Astrocyte (in vitro differentiated cells and primary cell): ENCODE measurements at regions not wholly inside any gene's neighbourhood (a gene's known extent, or its start where the extent isn't known, plus 50 kb on each side); places are given as distances from the start of the nearest gene placed in this dataset.

Source experiments
- DNase-seq: peaks from one replicate; pipeline ENCODE4 v3.0.0-alpha.2; 2010; ENCODE audit warnings: low read depth
- FAIRE-seq: peaks from 2 replicates; lab custom pipeline; 2011; peaks lifted over from hg19 to GRCh38; lab: Jason Lieb, UNC
- H2AFZ ChIP-seq: 2 replicates; pipeline ENCODE4 v1.6.0; 2012; ENCODE audit warnings: low read depth, low read length, inconsistent platforms
- H3K27ac ChIP-seq: 2 replicates; pipeline ENCODE4 v1.5.1; 2011; ENCODE audit warnings: low read depth, low read length, inconsistent platforms
- H3K27me3 ChIP-seq: 2 replicates; pipeline ENCODE4 v1.6.0; 2011; ENCODE audit warnings: low read length, inconsistent platforms; ENCODE audit not compliant: insufficient read depth
- H3K36me3 ChIP-seq: 2 replicates; pipeline ENCODE4 v1.5.1; 2011; ENCODE audit warnings: low read length, inconsistent platforms; ENCODE audit not compliant: insufficient read depth
- H3K4me1 ChIP-seq: 2 replicates; pipeline ENCODE4 v1.5.1; 2011; ENCODE audit warnings: low read length, inconsistent platforms; ENCODE audit not compliant: insufficient read depth
- H3K4me2 ChIP-seq: 2 replicates; pipeline ENCODE4 v1.6.0; 2012; ENCODE audit warnings: low read length, inconsistent platforms
- H3K4me3 ChIP-seq: 2 replicates; pipeline ENCODE4 v1.5.1; 2011; ENCODE audit warnings: low read depth, mild to moderate bottlenecking, low read length, inconsistent platforms; ENCODE audit not compliant: insufficient read depth
- H3K79me2 ChIP-seq: 2 replicates; pipeline ENCODE4 v1.6.0; 2012; ENCODE audit warnings: mild to moderate bottlenecking, low read length, inconsistent platforms; ENCODE audit not compliant: insufficient read depth
- H3K9ac ChIP-seq: 2 replicates; pipeline ENCODE4 v1.6.0; 2012; ENCODE audit warnings: mild to moderate bottlenecking, low read length, inconsistent platforms
- H3K9me3 ChIP-seq: 2 replicates; pipeline ENCODE4 v1.5.1; 2012; ENCODE audit warnings: low read depth, mild to moderate bottlenecking, low read length, inconsistent platforms; ENCODE audit not compliant: insufficient read depth
- H4K20me1 ChIP-seq: 2 replicates; pipeline ENCODE4 v1.6.0; 2012; ENCODE audit warnings: low read length, inconsistent platforms; ENCODE audit not compliant: insufficient read depth
- H3K27ac Mint-ChIP-seq: one replicate; pipeline ENCODE4 v1.8.0; 2021; ENCODE audit warnings: mild to moderate bottlenecking, mixed read lengths; ENCODE audit not compliant: unreplicated experiment
- H3K27me3 Mint-ChIP-seq: one replicate; pipeline ENCODE4 v1.8.0; 2021; ENCODE audit warnings: low read depth, mixed read lengths; ENCODE audit not compliant: unreplicated experiment
- H3K36me3 Mint-ChIP-seq: one replicate; pipeline ENCODE4 v1.8.0; 2021; ENCODE audit warnings: low read depth, mixed read lengths; ENCODE audit not compliant: unreplicated experiment
- H3K4me1 Mint-ChIP-seq: one replicate; pipeline ENCODE4 v1.8.0; 2021; ENCODE audit warnings: low read depth, mixed read lengths; ENCODE audit not compliant: unreplicated experiment
- H3K4me3 Mint-ChIP-seq: one replicate; pipeline ENCODE4 v1.8.0; 2021; ENCODE audit warnings: mild to moderate bottlenecking, moderate library complexity, mixed read lengths; ENCODE audit not compliant: unreplicated experiment
- H3K9me3 Mint-ChIP-seq: one replicate; pipeline ENCODE4 v1.8.0; 2021; ENCODE audit warnings: mild to moderate bottlenecking, mixed read lengths; ENCODE audit not compliant: unreplicated experiment
- CTCF ChIP-seq: IDR thresholded peaks from 2 replicates; pipeline ENCODE4 v1.5.1; 2011; ENCODE audit warnings: low read depth, mild to moderate bottlenecking, inconsistent platforms, low read length, moderate library complexity; ENCODE audit not compliant: insufficient read depth
- EZH2 ChIP-seq: IDR thresholded peaks from 2 replicates; pipeline ENCODE4 v1.6.1; 2012; ENCODE audit warnings: mild to moderate bottlenecking, low read length, inconsistent platforms; ENCODE audit not compliant: insufficient read depth

GRCh38 chr12:34357791-34358190 is 335.5 kb downstream of the ALG10 start:
- no peak overlapping the region for H3K27ac Mint-ChIP-seq
- no peak for FAIRE-seq
- DNase-seq = no peak

GRCh38 chr12:34358198-34358597 is 335.9 kb downstream of the ALG10 start:
- H3K9me3 ChIP-seq = peaks cover 13% of the 10 kb centered on the region
- no peak overlapping the region for H3K27ac Mint-ChIP-seq
- DNase-seq (no peak), FAIRE-seq (no peak)
- no peak overlapping the region for H3K4me2 ChIP-seq
- H4K20me1 ChIP-seq = no peaks in the 10 kb centered on the region
- no peaks in the 10 kb centered on the region for H3K27me3 Mint-ChIP-seq
- H3K27ac ChIP-seq = no peak overlapping the region
- no peak overlapping the region for H2AFZ ChIP-seq
- H3K9me3 Mint-ChIP-seq = peaks cover 7% of the 10 kb centered on the region
- TF ChIP-seq EZH2 = no peak
- no peak for TF ChIP-seq CTCF
- no peaks in the 10 kb centered on the region for H3K36me3 ChIP-seq
- H3K4me3 Mint-ChIP-seq = no peak overlapping the region
- no peaks in the 10 kb centered on the region for H3K4me1 Mint-ChIP-seq
- no peaks in the 10 kb centered on the region for H3K36me3 Mint-ChIP-seq
- no peak overlapping the region for H3K4me3 ChIP-seq
- H3K79me2 ChIP-seq = no peaks in the 10 kb centered on the region
- H3K9ac ChIP-seq = no peak overlapping the region
- no peaks in the 10 kb centered on the region for H3K27me3 ChIP-seq
- H3K4me1 ChIP-seq = no peaks in the 10 kb centered on the region

More at GRCh38 chr12:34357791-34358190, 335.5 kb downstream of the ALG10 start:
- no peak overlapping the region for H3K9ac ChIP-seq
- Mint-ChIP-seq H3K4me3 (no peak overlapping the region), H3K4me1 (no peaks in the 10 kb centered on the region), H3K36me3 (no peaks in the 10 kb centered on the region), H3K27me3 (no peaks in the 10 kb centered on the region), H3K9me3 (peaks cover 7% of the 10 kb centered on the region)
- no peaks in the 10 kb centered on the region for H3K27me3 ChIP-seq
- H3K9me3 ChIP-seq = peaks cover 10% of the 10 kb centered on the region
- H3K79me2 ChIP-seq = no peaks in the 10 kb centered on the region
- H4K20me1 ChIP-seq = no peaks in the 10 kb centered on the region
- H3K36me3 ChIP-seq = no peaks in the 10 kb centered on the region
- no peak overlapping the region for H3K27ac ChIP-seq
- no peaks in the 10 kb centered on the region for H3K4me1 ChIP-seq
- TF ChIP-seq CTCF (no peak), EZH2 (no peak)
- no peak overlapping the region for H2AFZ ChIP-seq
- H3K4me3 ChIP-seq = no peak overlapping the region
- H3K4me2 ChIP-seq = no peak overlapping the region

- peaks cover 4% of the 10 kb centered on the region for H3K9me3 Mint-ChIP-seq
- Histone ChIP-seq H2AFZ (no peak overlapping the region), H3K9me3 (peaks cover 14% of the 10 kb centered on the region), H3K9ac (no peak overlapping the region), H3K27ac (no peak overlapping the region), H3K36me3 (no peaks in the 10 kb centered on the region), H3K27me3 (no peaks in the 10 kb centered on the region), H4K20me1 (no peaks in the 10 kb centered on the region), H3K4me3 (no peak overlapping the region), H3K79me2 (no peaks in the 10 kb centered on the region), H3K4me2 (no peak overlapping the region), H3K4me1 (no peaks in the 10 kb centered on the region)
- H3K4me1 Mint-ChIP-seq = no peaks in the 10 kb centered on the region
- no peak for DNase-seq
- H3K27ac Mint-ChIP-seq = no peak overlapping the region
- TF ChIP-seq CTCF (no peak), EZH2 (no peak)
- no peaks in the 10 kb centered on the region for H3K27me3 Mint-ChIP-seq
- H3K4me3 Mint-ChIP-seq = no peak overlapping the region
- H3K36me3 Mint-ChIP-seq = no peaks in the 10 kb centered on the region
- no peak for FAIRE-seq
Observed at GRCh38 chr12:34361721-34362316, 339.5 kb downstream of the ALG10 start.
